ENCODE measurements at regions not wholly inside any gene's neighbourhood (a gene's known extent, or its start where the extent isn't known, plus 50 kb on each side); places are given as distances from the start of the nearest gene placed in this dataset.

- TF ChIP-seq CTCF (IDR thresholded peaks at IDR 0.05) (no peak), POLR2A (IDR thresholded peaks at IDR 0.05) (no peak)
These were observed 1054.0 kb downstream of the TUSC7 start for GRCh38 chr3:117763561-117763960.

Data from lower leg skin (tissue), 3 donors.